Ovary (tissue), 3 donors: ENCODE measurements at regions not wholly inside any gene's neighbourhood (a gene's known extent, or its start where the extent isn't known, plus 50 kb on each side); places are given as distances from the start of the nearest gene placed in this dataset.

Source experiments
- EP300 ChIP-seq: sonication (generic); formaldehyde crosslinking; IDR thresholded peaks from one replicate; pipeline ENCODE4 v1.6.1; 2017; ENCODE audit warnings: antibody characterized with exemption
- POLR2A ChIP-seq: fragments of 450-650 bp; IDR thresholded peaks from one replicate; pipeline ENCODE4 v1.6.1; 2017; ENCODE audit warnings: antibody characterized with exemption, mild to moderate bottlenecking, moderate library complexity
- TF ChIP-seq, protein P1 (sequence below), 3 donors: fragments of 450-650 bp in 2 of 3; fragments of 200-600 bp in 1 of 3; IDR thresholded peaks; one replicate each; pipeline versions ENCODE4 v1.5.1 to v1.8.0; 2016 to 2022; ENCODE audit warnings: antibody characterized with exemption in 3 of 3, mild to moderate bottlenecking in 1 of 3
- donor health status: DM: no; HTN: no; CAD: no.

DNA sequence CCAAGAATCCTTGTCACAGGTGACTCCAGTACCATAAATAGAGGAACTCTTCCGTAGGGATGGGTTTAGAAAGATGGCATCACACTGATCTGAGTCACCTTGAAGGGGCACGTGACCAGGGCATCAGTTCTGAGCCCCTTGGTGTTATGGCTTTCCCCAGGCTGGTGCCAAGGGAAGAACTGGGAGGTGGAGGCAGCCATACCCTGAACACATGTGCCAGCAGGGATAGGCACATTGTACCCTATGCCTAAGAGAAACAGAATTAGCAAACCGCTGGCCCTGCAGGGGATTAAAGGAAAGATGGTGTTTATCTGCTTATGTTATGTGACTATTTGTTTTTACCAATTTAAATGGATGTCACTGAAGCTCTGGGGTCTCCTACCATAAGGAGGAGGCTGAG is 196.2 kb downstream of the RGS3 start:
- TF ChIP-seq POLR2A, result no peak
- TF ChIP-seq EP300, result no peak
- TF ChIP-seq, protein P1, sequence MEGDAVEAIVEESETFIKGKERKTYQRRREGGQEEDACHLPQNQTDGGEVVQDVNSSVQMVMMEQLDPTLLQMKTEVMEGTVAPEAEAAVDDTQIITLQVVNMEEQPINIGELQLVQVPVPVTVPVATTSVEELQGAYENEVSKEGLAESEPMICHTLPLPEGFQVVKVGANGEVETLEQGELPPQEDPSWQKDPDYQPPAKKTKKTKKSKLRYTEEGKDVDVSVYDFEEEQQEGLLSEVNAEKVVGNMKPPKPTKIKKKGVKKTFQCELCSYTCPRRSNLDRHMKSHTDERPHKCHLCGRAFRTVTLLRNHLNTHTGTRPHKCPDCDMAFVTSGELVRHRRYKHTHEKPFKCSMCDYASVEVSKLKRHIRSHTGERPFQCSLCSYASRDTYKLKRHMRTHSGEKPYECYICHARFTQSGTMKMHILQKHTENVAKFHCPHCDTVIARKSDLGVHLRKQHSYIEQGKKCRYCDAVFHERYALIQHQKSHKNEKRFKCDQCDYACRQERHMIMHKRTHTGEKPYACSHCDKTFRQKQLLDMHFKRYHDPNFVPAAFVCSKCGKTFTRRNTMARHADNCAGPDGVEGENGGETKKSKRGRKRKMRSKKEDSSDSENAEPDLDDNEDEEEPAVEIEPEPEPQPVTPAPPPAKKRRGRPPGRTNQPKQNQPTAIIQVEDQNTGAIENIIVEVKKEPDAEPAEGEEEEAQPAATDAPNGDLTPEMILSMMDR (IDR thresholded peaks at IDR 0.05), result no peak
